H9 (cell line): ENCODE measurements at regions not wholly inside any gene's neighbourhood (a gene's known extent, or its start where the extent isn't known, plus 50 kb on each side); places are given as distances from the start of the nearest gene placed in this dataset.

ENCODE experiments used
- DNase-seq: peaks from one replicate; pipeline ENCODE4 v3.0.0-alpha.2; 2017
- H2AFZ ChIP-seq: one replicate; pipeline ENCODE4 v1.6.1; 2013; ENCODE audit warnings: mild to moderate bottlenecking, low read length, control low read depth, moderate library complexity
- H2AK5ac ChIP-seq: 2 replicates; pipeline ENCODE4 v1.6.1; 2013; ENCODE audit warnings: low read length, control low read depth, mixed read lengths; ENCODE audit not compliant: insufficient read length
- H2BK120ac ChIP-seq: one replicate; pipeline ENCODE4 v1.6.1; 2013; ENCODE audit warnings: low read depth, mild to moderate bottlenecking, low read length, control low read depth, inconsistent platforms; ENCODE audit not compliant: poor library complexity, severe bottlenecking
- H2BK12ac ChIP-seq: 2 replicates; pipeline ENCODE4 v1.6.1; 2013; ENCODE audit warnings: low read length, control low read depth, mixed read lengths, low read depth; ENCODE audit not compliant: insufficient read length
- H2BK15ac ChIP-seq: 2 replicates; pipeline ENCODE4 v1.6.1; 2013; ENCODE audit warnings: low read depth, low read length, control low read depth
- H2BK20ac ChIP-seq: one replicate; pipeline ENCODE4 v1.6.1; 2013; ENCODE audit warnings: low read depth, mild to moderate bottlenecking, low read length, control low read depth, inconsistent platforms; ENCODE audit not compliant: poor library complexity, severe bottlenecking
- H2BK5ac ChIP-seq: 2 replicates; pipeline ENCODE4 v1.6.1; 2013; ENCODE audit warnings: low read length, control low read depth, mixed read lengths; ENCODE audit not compliant: insufficient read length
- H3K14ac ChIP-seq: 2 replicates; pipeline ENCODE4 v1.6.1; 2013; ENCODE audit warnings: low read length, control low read depth; ENCODE audit not compliant: insufficient read depth
- H3K18ac ChIP-seq: 2 replicates; pipeline ENCODE4 v1.6.1; 2013; ENCODE audit warnings: low read depth, mild to moderate bottlenecking, mixed read lengths, low read length, control low read depth; ENCODE audit not compliant: insufficient read length
- H3K23ac ChIP-seq: 2 replicates; pipeline ENCODE4 v1.6.1; 2013; ENCODE audit warnings: low read length, control low read depth, mixed read lengths, low read depth; ENCODE audit not compliant: insufficient read length
- H3K23me2 ChIP-seq: 2 replicates; pipeline ENCODE4 v1.6.1; 2013; ENCODE audit warnings: low read depth, mild to moderate bottlenecking, mixed read lengths, low read length, control low read depth; ENCODE audit not compliant: insufficient read length, poor library complexity, severe bottlenecking
- H3K27ac ChIP-seq: 2 replicates; pipeline ENCODE4 v1.5.1; 2013; ENCODE audit warnings: low read length, control low read depth, mixed read lengths, low read depth; ENCODE audit not compliant: insufficient read length
- H3K27me3 ChIP-seq: 2 replicates; pipeline ENCODE4 v1.6.1; 2013; ENCODE audit warnings: low read length, control low read depth, inconsistent platforms; ENCODE audit not compliant: insufficient read depth
- H3K4ac ChIP-seq: 2 replicates; pipeline ENCODE4 v1.6.1; 2013; ENCODE audit warnings: low read depth, mild to moderate bottlenecking, control low read depth, inconsistent platforms, low read length, moderate library complexity
- H3K4me1 ChIP-seq: 2 replicates; pipeline ENCODE4 v1.6.1; 2013; ENCODE audit warnings: low read length, control low read depth, inconsistent platforms; ENCODE audit not compliant: insufficient read depth
- H3K4me2 ChIP-seq: 2 replicates; pipeline ENCODE4 v1.6.1; 2013; ENCODE audit warnings: low read length, control low read depth, mixed read lengths; ENCODE audit not compliant: insufficient read length, insufficient read depth
- H3K56ac ChIP-seq: 2 replicates; pipeline ENCODE4 v1.6.1; 2013; ENCODE audit warnings: low read depth, mild to moderate bottlenecking, mixed read lengths, low read length, control low read depth; ENCODE audit not compliant: insufficient read length
- H3K79me1 ChIP-seq: 2 replicates; pipeline ENCODE4 v1.6.1; 2013; ENCODE audit warnings: low read depth, mild to moderate bottlenecking, moderate library complexity, low read length, control low read depth, inconsistent platforms; ENCODE audit not compliant: insufficient read depth, poor library complexity, severe bottlenecking
- H3K79me2 ChIP-seq: 2 replicates; pipeline ENCODE4 v1.6.1; 2013; ENCODE audit warnings: low read length, control low read depth, inconsistent platforms; ENCODE audit not compliant: insufficient read depth
- H3K9ac ChIP-seq: 2 replicates; pipeline ENCODE4 v1.6.1; 2013; ENCODE audit warnings: low read length, control low read depth, mixed read lengths; ENCODE audit not compliant: insufficient read length; ENCODE audit errors: extremely low read depth
- H3K9me3 ChIP-seq: one replicate; pipeline ENCODE4 v1.6.1; 2013; ENCODE audit warnings: low read depth, low read length, inconsistent platforms; ENCODE audit not compliant: control insufficient read depth
- H3T11ph ChIP-seq: one replicate; pipeline ENCODE4 v1.6.1; 2013; ENCODE audit warnings: mild to moderate bottlenecking, low read length, control low read depth, inconsistent platforms
- H4K20me1 ChIP-seq: one replicate; pipeline ENCODE4 v1.6.1; 2013; ENCODE audit not compliant: control insufficient read depth, insufficient read length, insufficient read depth
- H4K5ac ChIP-seq: 2 replicates; pipeline ENCODE4 v1.6.1; 2013; ENCODE audit warnings: low read depth, mild to moderate bottlenecking, mixed read lengths, low read length, control low read depth; ENCODE audit not compliant: insufficient read length
- H4K8ac ChIP-seq: replicated peaks from 2 replicates; pipeline ENCODE4 v1.6.1; 2013; ENCODE audit warnings: low read length, control low read depth, mixed read lengths, low read depth; ENCODE audit not compliant: insufficient read length
- H4K91ac ChIP-seq: 2 replicates; pipeline ENCODE4 v1.6.1; 2013; ENCODE audit warnings: low read depth, mild to moderate bottlenecking, moderate library complexity, mixed read lengths, low read length, control low read depth; ENCODE audit not compliant: insufficient read length
- H3K27ac Mint-ChIP-seq, 3 experiments: 2 replicates in 2 of 3; 3 replicates in 1 of 3; pipeline ENCODE4 v1.8.0; 2020 to 2021; ENCODE audit warnings: mixed read lengths in 3 of 3, mild to moderate bottlenecking in 1 of 3, moderate library complexity in 1 of 3
- H3K27me3 Mint-ChIP-seq: 2 replicates; pipeline ENCODE4 v1.8.0; 2021; ENCODE audit warnings: low read depth, mild to moderate bottlenecking, moderate library complexity, mixed read lengths
- H3K36me3 Mint-ChIP-seq, 3 experiments: 2 replicates in 2 of 3; 3 replicates in 1 of 3; pipeline ENCODE4 v1.8.0; 2020 to 2021; ENCODE audit warnings: low read depth in 3 of 3, mixed read lengths in 3 of 3; ENCODE audit not compliant: insufficient read depth in 1 of 3
- H3K4me1 Mint-ChIP-seq, 2 experiments: 2 replicates each; pipeline ENCODE4 v1.8.0; 2020; ENCODE audit warnings: mixed read lengths in 2 of 2
- H3K4me3 Mint-ChIP-seq, 2 experiments: 2 replicates in 1 of 2; 3 replicates in 1 of 2; pipeline ENCODE4 v1.8.0; 2020 to 2021; ENCODE audit warnings: mild to moderate bottlenecking in 2 of 2, mixed read lengths in 2 of 2, moderate library complexity in 1 of 2
- H3K9me3 Mint-ChIP-seq, 2 experiments: 2 replicates in 1 of 2; 3 replicates in 1 of 2; pipeline ENCODE4 v1.8.0; 2020; ENCODE audit warnings: mild to moderate bottlenecking in 2 of 2, mixed read lengths in 2 of 2, moderate library complexity in 1 of 2
- CTCF ChIP-seq: fragments of 200-600 bp; sonication (generic); conservative IDR thresholded peaks from 3 replicates; pipeline ENCODE4 v1.8.0; 2021; ENCODE audit warnings: antibody characterized with exemption, mild to moderate bottlenecking
- WGBS: extraction: QIAGEN DNeasy Blood & Tissue Kit; methylation state at CpG from one replicate; pipeline ENCODE4 v1.1.7; 2013; ENCODE audit warnings: missing lambda C conversion rate, low lambda C conversion rate, mixed read lengths; ENCODE audit not compliant: insufficient read length; ENCODE audit errors: extremely low coverage; 5-methylcytosine and 5-hydroxymethylcytosine counted together

- Histone ChIP-seq H2AK5ac (no peak overlapping the region), H4K20me1 (no peaks in the 10 kb centered on the region), H2BK15ac (no peak overlapping the region), H2BK20ac (no peak overlapping the region), H3K18ac (no peak overlapping the region), H3T11ph (no peak overlapping the region), H2BK5ac (no peak overlapping the region), H2BK120ac (no peak overlapping the region), H3K4me2 (no peak overlapping the region), H3K23me2 (no peaks in the 10 kb centered on the region), H2AFZ (no peak overlapping the region), H3K4me1 (no peaks in the 10 kb centered on the region), H3K9ac (no peak overlapping the region), H3K4ac (no peak overlapping the region), H3K79me2 (no peaks in the 10 kb centered on the region), H2BK12ac (no peak overlapping the region), H3K27ac (no peak overlapping the region), H3K56ac (no peak overlapping the region), H4K5ac (no peak overlapping the region), H4K8ac (no peak overlapping the region), H3K27me3 (no peaks in the 10 kb centered on the region), H3K14ac (no peak overlapping the region), H3K9me3 (no peaks in the 10 kb centered on the region), H4K91ac (no peak overlapping the region), H3K23ac (no peak overlapping the region), H3K79me1 (no peaks in the 10 kb centered on the region)
- WGBS = no CpG with 5 or more reads among the region's 3 CpGs
- no peaks in the 10 kb centered on the region for H3K27me3 Mint-ChIP-seq
- H3K4me3 Mint-ChIP-seq = no peak overlapping the region
- H3K4me1 Mint-ChIP-seq = peaks cover 3 to 13% of the 10 kb centered on the region in 2 experiments
- H3K27ac Mint-ChIP-seq = no peak overlapping the region
- H3K9me3 Mint-ChIP-seq = 0 out of 5 replicates have a peak, but pooled peaks cover 0 to under 1% of the 10 kb centered on the region in 2 experiments
- no peak for DNase-seq
- TF ChIP-seq CTCF = no peak
- H3K36me3 Mint-ChIP-seq = peaks cover 0 to under 1% (median 0%) of the 10 kb centered on the region in 3 experiments; a peak in 1 of 7 replicates
Observed at GRCh38 chr1:83090195-83090594, 908.7 kb downstream of the TTLL7 start.
